Epithelial cell of prostate (primary cell): ENCODE measurements at regions not wholly inside any gene's neighbourhood (a gene's known extent, or its start where the extent isn't known, plus 50 kb on each side); places are given as distances from the start of the nearest gene placed in this dataset.
"Not testable (repeated sequence)": the region's sequence is repeated elsewhere in the genome, so short reads cannot be mapped to it uniquely, and the experiment has no call there.

Source experiments
- DNase-seq: peaks from one replicate; pipeline ENCODE4 v3.0.0-alpha.2; 2011; ENCODE audit warnings: low read depth, low spot score
- H3K27ac ChIP-seq: fragments of 450-650 bp; 2 replicates; pipeline ENCODE4 v1.5.1; 2017; ENCODE audit warnings: mild to moderate bottlenecking

DNA sequence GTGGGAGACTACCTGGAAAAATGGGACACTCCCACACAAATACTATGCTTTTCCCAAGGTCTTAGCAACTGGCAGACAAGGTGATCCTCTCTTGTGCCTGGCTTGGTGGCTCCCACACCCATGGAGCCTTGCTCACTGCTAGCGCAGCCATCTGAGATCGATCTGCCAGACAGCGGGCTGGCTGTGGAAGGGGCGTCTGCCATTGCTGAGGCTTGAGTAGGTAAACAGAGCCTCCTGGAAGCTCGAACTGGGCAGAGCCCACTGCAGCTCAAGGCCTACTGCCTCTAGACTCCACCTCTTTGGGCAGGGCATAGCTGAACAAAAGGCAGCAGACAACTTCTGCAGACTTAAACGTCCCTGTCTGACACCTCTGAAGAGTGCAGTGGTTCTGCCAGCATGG, 360.3 kb upstream of the EPHA3 start:
- not testable (repeated sequence) for H3K27ac ChIP-seq, DNase-seq

DNA sequence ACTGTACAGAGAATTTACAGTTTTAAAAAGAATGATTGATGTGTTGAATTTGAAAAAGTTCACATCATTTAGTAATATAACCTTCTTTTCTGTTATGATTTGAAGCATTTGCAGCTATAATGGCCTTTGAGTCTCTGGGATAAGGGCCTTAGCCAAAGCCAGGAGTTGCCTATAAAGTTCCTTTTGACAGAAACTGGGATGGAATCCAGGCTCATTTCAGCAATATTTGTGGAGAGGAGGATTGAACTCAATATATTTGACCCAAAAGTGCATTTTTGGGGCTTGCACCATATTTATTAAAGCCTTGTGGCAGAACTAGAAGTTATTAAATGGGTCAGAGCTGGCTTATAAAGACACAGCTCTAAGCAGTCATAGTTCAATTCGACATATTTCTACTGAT, 348.7 kb upstream of the EPHA3 start:
- no peak for DNase-seq
- no peak overlapping the region for H3K27ac ChIP-seq

DNA sequence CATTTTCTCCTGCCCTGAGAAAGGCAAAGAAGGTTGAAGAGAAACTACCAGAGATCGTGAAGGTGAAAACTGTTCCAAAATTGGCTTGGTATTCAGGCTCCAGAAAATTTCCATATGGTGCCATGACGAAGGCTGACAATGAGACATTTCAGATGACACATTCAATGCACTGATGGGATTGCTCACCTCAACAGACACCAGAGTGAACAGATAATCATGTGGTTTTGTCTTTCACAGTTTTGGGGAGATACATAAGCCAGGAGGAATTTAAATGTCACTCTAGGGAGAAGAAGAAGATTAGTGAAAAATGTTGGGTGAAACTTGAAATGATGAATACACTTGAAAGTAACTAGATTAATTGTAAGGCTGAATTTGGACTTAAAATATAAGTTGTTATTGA, 339.7 kb upstream of the EPHA3 start:
- no peak overlapping the region for H3K27ac ChIP-seq
- DNase-seq = no peak

DNA sequence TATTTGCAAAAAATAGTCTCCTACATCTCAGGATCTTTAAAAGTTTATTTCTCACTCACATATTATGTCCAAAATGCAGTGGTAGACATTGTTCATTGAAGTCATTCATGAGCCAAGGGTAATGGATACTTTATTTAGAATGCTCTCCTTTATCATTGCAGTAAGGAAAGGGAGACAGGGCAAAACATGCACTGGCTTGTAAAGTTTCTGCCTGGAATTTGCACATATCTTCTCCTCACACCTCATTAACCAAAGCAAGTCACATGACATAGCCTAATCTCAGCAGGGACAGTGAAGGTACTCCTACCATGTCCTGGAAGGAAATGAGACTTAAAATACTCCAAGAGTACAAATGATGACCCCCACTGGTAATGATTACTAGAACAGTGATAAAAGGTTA, 333.7 kb upstream of the EPHA3 start:
- H3K27ac ChIP-seq = no peak overlapping the region
- DNase-seq = peak; percentile 20

DNA sequence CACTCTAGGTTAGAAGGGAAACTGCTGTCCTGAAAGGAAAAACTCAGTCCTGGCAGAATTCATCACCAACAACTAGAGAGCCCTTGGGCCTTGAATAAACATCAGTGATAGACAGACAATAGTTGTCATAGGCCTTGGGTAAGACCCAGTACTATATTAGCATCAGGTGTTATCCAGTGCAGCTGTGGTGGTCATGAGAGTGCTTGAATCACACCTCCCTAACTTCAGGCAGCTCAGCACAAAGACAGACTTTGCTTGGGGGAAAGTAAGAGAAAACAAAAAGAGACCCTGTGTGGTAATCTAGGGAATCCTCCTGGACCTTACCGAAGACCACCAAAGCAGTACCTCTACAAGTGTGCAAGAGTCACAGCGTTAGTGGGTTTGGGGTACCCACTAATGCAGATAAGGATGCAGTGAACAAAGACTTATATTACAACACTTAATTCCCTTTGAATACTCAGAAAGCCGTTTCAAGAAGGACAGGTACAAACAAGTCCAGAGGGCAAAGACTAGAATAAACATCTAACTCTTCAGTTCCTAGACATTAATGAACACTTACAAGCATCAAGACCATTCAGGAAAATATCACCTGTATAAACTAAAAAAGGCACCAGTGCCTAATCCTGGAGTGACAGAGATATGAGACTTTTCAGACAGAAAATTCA, 332.3 kb upstream of the EPHA3 start:
- peak overlapping the region; percentile 2 for H3K27ac ChIP-seq
- DNase-seq = peak; percentile 10

DNA sequence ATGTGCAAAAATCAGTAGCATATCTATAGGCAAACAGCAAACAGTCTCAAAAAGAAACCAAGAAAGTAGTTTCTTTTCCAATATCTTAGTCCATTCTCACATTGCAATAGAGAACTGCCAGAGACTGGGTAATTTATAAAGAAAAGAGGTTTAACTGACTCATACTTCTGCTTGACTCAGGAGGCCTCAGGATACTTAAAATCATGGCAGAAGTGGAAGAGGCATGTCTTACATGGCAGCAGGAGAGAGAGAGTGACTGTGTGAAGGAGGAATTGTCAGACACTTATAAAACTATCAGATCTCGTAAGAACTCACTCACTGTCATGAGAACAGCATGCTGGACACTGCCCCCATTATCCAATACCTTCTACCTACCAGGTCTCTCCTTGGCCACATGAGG, 327.9 kb upstream of the EPHA3 start:
- DNase-seq = peak; percentile 31
- H3K27ac ChIP-seq = no peak overlapping the region

DNA sequence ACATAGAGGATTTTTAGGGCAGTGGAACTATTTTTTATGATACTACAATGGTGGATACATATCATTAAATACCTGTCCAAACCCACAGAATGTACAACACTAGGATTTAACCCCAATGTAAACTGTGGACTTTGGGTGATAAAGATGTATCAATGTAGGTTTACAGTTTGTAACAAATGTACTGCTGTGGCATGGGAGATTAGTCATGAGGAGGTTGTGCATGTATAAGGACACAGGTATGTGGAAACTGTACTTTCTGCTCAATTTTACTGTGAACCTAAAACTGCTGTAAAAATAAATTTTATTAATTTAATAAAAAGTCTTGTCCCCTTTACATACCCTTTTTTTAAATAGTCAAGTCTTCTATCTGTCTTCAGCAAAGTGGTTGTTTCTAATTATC, 322.5 kb upstream of the EPHA3 start:
- H3K27ac ChIP-seq = no peak overlapping the region
- no peak for DNase-seq

DNA sequence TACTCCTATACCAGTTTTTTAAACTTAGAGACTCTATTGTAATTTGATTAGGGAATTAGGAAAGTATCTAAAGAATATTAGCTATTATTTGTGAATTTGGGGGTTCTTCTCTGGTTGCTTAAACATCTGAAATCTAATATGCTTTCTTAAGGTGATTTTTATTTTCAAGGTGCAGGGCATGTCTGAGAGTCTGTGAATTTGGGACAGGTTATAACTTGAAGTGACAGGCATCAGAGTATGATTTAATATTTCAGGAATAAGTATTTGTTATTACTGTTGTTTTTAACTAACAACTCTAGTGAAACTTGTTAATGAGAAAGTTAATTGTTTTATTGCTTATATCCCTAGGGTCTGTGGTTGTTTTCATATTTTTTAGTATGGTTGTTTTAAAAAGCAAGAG, 321.6 kb upstream of the EPHA3 start:
- H3K27ac ChIP-seq = no peak overlapping the region
- DNase-seq = no peak

DNA sequence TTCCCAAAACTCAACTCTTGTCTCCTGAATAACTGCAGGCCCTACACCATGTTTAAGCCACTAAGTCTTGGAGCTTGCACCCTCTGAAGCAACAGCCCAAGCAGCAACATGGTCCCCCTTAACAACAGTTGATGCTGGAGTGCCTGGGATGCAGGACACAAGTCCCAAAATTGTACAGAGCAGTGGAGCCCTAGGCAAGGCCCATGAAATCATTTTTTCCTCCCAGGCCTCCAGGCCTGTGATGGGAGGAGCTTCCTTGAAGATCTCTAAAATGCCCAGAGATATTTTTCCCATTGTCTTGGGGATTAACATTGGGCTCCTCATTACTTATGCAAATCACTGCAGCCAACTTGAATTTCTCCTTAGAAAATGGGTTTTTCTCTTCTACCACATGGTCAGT, 311.9 kb upstream of the EPHA3 start:
- no peak overlapping the region for H3K27ac ChIP-seq
- DNase-seq = no peak

DNA sequence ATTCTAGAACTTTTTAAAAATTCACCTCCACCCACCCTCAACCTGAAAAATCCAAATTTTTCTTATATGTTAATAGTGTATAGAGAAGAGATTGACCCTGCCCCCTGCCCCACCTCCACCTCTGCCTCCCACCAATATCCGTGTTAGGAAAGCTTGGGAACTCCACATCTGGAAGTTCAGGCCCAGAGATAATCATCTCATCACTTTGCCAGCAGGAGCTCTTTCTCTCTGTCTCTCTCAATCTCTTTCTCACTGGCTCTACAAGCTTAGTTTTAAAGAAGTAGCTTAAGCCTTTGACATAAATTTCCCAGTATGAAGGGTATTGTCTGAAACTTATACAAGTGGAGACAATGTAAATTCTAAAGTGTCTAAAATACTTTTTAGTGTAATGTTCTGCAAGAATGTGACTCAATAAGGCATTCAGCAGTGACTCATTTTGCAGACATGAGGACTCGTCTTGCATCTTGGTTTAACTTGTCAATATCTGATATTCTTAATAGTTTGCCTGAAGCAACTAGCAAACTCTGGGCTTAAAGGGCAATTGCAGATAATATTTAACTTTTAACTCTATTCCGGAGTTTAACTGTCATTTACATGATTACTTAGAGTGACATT, 299.8 kb upstream of the EPHA3 start:
- DNase-seq = peak; percentile 39
- H3K27ac ChIP-seq = peak overlapping the region; percentile 93

DNA sequence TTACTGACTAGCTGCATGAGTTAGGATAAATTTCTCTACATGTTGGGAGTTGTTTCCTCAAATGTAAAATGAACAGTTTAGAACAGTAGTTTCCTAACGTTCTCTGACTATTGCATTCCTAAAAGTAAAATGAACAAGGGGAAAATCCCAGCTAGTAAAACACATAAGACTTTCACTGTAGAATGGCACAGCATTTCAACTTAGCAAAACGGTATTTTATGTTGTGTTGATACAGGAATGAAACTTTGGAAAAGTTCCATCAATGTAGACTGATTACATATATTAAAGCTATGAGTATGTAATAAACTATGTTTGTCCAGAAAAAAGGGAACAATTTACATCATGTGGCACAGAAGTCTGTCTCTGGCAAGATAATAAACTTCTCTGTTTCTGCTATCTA, 297.4 kb upstream of the EPHA3 start:
- peak; percentile 6 for DNase-seq
- peak overlapping the region; percentile 93 for H3K27ac ChIP-seq

DNA sequence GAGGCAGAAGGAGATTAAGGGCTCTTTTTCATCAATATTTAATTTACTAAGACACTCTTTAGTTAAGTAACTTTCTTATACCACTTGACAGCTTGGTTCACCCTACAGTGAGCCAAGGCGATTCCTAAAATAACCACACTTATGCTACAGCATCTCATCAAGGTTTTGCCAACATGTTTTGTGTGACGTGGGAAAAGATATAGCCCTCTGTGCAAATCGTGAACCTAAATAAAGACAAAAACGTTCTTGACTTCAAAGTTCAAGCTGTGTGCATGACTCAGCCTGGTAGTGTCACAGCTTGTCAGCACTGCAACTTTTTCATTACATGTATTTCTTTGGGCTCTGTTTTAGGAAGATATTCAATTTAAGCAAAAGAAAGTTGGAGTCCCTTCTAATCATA, 297.0 kb upstream of the EPHA3 start:
- peak overlapping the region; percentile 93 for H3K27ac ChIP-seq
- no peak for DNase-seq

DNA sequence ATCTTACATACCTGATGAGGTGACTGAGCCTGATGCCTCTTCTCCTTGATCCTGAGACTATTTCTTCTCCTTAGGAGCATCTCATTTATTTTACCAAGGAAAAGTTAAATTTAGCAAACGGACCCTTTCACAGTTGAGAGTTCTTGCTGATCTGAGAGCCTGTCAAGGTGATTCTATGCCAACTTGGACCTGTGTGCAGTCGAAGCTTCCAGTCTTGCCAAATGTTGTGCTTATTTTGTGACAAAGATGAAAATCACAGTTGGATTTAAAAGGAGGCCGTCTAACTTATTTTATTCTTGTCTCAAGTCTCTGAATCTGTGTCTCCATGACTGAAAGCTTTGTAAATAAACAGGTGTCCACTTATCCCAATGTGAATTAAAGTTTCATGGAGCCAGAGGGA, 296.3 kb upstream of the EPHA3 start:
- H3K27ac ChIP-seq = peak overlapping the region; percentile 93
- DNase-seq = no peak

DNA sequence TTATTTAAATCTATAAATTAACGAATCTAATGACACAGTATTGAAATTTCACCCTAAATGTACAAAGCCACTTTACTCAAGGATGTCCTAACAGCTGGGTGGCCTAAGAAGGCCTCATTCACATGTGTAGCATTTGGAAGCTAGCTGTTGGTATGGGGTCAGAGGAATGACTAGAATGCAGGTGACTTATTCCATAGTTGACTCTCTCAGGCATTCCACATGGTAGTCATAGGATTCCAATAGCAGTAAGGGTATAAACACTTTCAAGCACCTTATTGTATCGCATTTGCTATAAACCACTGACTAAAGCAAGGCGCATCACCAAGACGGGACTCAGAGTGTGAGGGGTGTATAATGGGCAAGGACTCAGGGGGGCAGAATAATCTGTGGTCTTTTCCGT, 294.8 kb upstream of the EPHA3 start:
- no peak for DNase-seq
- H3K27ac ChIP-seq = no peak overlapping the region

DNA sequence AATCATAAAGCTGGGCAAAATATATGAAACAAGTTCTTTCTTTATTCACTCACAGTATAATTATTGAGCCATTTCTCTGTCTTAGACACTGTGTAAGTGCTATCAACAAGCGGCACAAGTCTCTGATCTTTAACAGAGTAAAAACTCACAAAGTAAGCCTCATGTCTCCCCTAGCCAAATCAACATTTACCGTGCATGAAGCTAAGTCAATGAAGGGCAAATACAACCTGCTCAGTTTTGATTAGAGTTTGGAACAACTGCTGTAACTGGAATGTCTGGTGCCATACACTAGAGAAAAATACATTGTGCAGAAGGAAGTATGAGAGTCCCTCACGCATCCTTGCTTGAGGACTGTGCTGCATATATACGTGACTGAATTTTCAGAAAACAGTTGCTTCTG, 291.0 kb upstream of the EPHA3 start:
- no peak overlapping the region for H3K27ac ChIP-seq
- DNase-seq = no peak

DNA sequence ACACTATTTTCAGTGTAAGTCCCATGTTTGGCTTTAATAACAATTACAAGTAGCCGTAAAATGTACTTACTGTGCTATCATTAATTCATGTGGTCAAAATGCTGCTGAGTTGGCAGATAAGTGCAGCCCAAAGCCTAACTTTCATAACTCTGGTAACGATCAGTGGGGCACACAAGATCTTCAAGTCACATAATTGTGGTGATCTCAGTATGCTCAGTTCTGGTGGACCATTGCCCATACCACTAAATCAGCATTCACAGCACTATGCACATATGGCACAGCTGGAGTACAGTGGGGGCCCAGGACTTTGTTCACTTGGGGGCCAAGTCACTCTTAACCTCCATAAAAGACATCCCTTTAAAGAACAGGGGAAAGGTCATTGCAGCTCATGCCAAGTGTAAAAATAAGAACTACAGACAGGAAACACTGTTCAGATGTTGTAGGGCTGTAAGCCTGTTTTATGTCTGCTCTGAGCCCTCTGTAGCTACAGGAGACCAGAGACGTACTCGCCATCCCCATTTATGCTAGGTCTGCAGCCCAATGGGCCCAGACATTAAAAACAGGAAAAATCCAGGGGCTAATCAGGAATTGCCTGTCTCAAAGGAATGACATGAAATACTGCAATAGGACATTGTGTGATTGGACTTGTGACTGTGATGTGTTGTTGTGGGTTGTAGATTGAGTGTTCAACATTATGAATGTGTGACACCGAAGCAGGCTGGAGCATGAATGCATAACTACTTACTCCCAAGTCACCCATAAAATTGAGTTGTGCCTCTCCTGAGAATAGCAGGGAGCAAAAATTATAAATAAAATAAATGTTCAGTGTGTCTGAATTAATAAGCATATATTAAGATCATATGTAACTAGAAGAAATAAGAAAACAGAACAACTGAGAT, 282.5 kb upstream of the EPHA3 start:
- no peak overlapping the region for H3K27ac ChIP-seq
- no peak for DNase-seq

DNA sequence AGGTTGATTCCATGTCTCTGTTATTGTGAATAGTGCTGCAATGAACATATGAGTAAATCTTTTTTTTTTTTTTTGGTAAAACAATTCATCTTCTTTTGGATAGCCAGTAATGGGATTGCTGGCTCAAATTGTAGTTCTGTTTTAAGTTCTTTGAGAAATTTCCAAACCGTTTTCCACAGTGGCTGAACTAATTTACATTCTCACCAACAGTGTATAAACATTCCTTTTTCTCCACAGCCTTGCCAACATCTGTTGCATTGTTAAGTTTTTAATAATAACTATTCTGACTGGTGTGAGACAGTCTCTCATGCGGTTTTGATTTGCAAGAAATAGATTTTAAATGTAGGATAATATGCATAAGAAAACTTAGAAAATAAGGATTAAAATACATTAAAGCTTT, 279.0 kb upstream of the EPHA3 start:
- no peak for DNase-seq
- H3K27ac ChIP-seq = no peak overlapping the region

DNA sequence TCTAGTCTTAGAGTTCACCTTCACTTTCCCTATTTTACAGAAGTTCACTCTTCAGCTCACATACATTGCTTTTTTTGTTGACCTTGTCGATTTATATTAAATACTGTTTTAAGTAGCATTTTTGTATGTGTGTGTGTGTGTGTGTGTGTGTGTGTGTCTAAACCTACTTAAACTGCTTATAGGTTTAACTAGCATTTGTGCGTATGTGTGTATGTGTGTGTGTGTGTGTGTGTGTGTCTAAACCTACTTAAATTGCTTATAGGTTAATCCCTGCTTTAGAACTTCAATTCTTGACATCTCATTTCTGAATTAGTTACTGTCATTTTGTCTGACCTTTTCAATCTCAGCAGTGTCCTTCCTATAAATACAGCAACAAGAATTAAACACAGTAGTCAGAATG, 254.8 kb upstream of the EPHA3 start:
- no peak overlapping the region for H3K27ac ChIP-seq
- DNase-seq = no peak

DNA sequence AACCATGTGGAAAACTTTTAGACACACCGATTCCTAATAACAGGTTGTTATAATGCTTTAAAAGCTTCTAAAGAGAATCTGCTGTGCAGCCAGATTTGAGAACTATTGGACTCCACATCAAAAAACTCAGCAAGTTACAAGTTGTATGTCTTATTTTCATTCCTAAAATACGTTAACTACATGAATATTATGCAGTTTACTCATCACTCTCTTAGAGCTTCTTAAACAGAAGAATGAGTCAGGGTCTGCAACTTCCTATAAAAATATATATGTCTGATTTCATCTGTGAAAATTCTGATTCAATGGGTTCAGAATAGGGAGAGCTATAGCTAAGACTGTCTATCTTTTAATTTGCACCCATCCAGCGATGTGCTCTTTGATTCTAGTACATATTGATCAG, 244.2 kb upstream of the EPHA3 start:
- no peak overlapping the region for H3K27ac ChIP-seq

DNA sequence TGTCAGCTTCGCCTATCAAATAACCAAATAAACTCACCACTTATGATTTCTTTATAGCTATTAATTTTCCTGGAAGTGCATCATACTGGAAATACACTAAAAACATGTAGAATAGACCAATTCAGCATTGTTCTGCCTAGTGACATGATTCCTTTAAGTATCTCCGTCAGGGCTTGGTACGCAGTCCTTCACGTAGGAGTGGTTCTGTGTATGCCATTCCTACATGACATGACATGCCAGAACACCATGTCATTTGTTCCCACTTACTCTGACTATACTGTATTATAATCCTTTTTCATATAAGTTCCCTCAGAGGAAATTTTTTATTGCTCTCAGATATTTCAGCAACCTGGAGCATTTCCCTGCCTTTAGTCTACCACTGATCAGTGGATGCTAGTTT, 230.7 kb upstream of the EPHA3 start:
- no peak for DNase-seq
- H3K27ac ChIP-seq = no peak overlapping the region

More for the DNA sequence above, 244.2 kb upstream of the EPHA3 start:
- DNase-seq = no peak

DNA sequence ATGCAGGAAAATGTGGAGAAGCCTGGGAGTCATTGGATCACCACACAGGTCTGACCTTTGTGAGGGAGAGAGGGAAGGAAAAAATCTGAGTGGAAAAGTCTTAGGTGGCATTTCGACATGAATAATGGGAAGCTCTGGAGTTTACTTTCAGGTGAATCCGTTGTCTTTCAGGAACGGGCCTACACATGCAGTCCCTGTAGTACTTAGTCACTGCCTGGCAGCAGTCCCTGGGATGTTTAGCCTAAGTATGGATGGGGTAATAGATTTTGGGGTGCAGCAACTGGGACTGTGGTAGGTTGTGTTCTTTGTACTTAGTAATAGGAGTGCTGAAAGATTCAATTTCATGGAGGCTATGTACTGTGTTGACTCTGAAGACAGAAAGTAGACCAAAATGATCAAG, 227.5 kb upstream of the EPHA3 start:
- DNase-seq = peak; percentile 31
- no peak overlapping the region for H3K27ac ChIP-seq
